Right cardiac atrium (tissue), 5 donors: ENCODE measurements at regions not wholly inside any gene's neighbourhood (a gene's known extent, or its start where the extent isn't known, plus 50 kb on each side); places are given as distances from the start of the nearest gene placed in this dataset.

ENCODE experiments used
- ATAC-seq, 2 donors: fragments of 200-7000 bp; cut with Tn5 transposase; one replicate each; pipeline versions ENCODE4 v1.8.0 to v1.9.1; 2020; ENCODE audit warnings: moderate library complexity in 2 of 2, mild to moderate bottlenecking in 1 of 2
- DNase-seq, 3 donors: peaks; one replicate each; pipeline ENCODE4 v3.0.0-alpha.2; 2020
- H3K27ac ChIP-seq: one replicate; pipeline ENCODE4 v1.5.1; 2013; ENCODE audit warnings: mild to moderate bottlenecking, low read length, control low read depth, moderate library complexity
- H3K27me3 ChIP-seq: one replicate; pipeline ENCODE4 v1.6.1; 2013; ENCODE audit not compliant: control insufficient read depth, insufficient read depth
- H3K4me1 ChIP-seq: one replicate; pipeline ENCODE4 v1.6.1; 2013; ENCODE audit warnings: low read length; ENCODE audit not compliant: control insufficient read depth, insufficient read depth
- H3K4me3 ChIP-seq: one replicate; pipeline ENCODE4 v1.5.1; 2013; ENCODE audit warnings: low read length, control low read depth
- H3K9me3 ChIP-seq: one replicate; pipeline ENCODE4 v1.6.1; 2013; ENCODE audit warnings: low read length; ENCODE audit not compliant: control insufficient read depth
- WGBS: extraction: QIAGEN DNeasy Blood & Tissue Kit; methylation state at CpG from one replicate; pipeline ENCODE4 v1.1.7; 2013; 5-methylcytosine and 5-hydroxymethylcytosine counted together
- intact Hi-C, 4 donors: fragments of 100-400 bp; cut with DNase I; formaldehyde crosslinking; loops; one replicate each; pipeline versions ENCODE4 v1.11.0 to v1.14.0; 2022 to 2023
- donor health status: healthy with polysubstance abuse.
- donor health status: DM: no; HTN: yes; CAD: no.
- donor health status: DM: no; HTN: no; CAD: no.
- donor health status: DM: no; HTN: yes; CAD: no; lungs with severe emphysema.
- donor health status: DM: yes; HTN: yes; CAD: no.

DNA sequence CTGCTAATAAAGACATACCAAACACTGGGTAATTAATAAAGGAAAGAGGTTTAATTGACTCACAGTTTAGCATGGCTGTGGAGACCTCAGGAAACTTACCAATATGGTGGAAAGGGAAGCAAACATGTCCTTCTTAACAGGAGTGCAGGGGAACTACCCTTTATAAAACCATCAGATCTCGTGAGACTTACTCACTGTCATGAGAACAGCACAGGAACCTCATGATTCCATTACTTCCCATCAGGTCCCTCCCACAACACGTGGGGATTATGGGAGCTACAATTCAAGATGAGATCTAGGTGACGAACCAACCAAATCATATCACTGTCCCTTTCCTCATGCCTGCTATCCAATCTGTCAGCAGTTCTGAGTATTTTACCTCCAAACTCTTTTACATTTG, 586.7 kb downstream of the TDRD15 start:
- intact Hi-C loops = no loop called here
- no peak for ATAC-seq
- WGBS = 50% methylated on average over 3 of the region's 3 CpGs
- Histone ChIP-seq H3K27ac (no peak overlapping the region), H3K9me3 (no peaks in the 10 kb centered on the region), H3K27me3 (no peaks in the 10 kb centered on the region), H3K4me1 (no peaks in the 10 kb centered on the region), H3K4me3 (no peak overlapping the region)
- DNase-seq = no peak

DNA sequence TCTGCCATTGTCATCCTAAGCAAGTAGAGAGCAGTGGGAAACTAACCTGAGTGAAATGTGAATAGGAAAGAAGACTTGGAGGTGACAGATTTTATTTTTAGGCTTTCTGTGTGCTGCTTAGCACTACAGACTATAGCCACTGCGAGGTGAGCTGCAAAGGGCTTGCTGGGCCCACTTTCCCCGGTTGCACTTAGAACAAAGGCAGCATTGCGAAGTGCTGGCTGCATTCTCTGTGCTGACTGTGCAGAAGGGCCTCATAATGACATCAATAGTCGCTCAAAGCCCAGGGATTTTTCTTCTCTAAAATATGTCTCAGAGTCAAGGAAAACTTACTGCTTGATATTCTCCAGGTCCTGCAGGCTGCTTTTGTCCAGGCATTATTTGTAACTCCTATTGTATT, 592.1 kb downstream of the TDRD15 start:
- ATAC-seq (peak; percentile 61 to 65), DNase-seq (peak; percentile 10 to 54 (median 31))
- no peak overlapping the region for H3K27ac ChIP-seq
- H3K4me3 ChIP-seq = no peak overlapping the region
- 34% methylated on average over 4 of the region's 4 CpGs for WGBS
- H3K9me3 ChIP-seq = no peaks in the 10 kb centered on the region
- no peaks in the 10 kb centered on the region for H3K4me1 ChIP-seq
- no peaks in the 10 kb centered on the region for H3K27me3 ChIP-seq
- intact Hi-C loops = no loop called here

DNA sequence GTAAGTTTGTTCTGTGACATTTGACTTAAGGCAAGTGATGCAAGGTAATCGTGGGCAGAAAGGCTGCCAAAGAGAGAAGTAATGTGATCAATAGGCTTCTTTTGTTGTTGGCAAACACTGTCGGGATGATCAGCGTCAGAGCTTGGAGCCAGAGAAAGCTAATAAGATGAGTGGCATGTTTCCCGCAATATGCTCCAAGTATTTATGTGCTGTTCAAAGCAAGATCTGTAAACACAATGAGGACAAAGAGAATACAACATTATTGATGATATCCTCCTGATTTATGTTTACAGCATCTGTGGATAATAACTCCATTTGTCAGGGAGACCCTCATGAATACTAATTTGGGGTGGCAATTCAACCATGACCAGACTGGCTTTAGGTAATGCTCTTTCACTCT, 603.3 kb downstream of the TDRD15 start:
- Histone ChIP-seq H3K4me3 (no peak overlapping the region), H3K27ac (no peak overlapping the region), H3K9me3 (no peaks in the 10 kb centered on the region), H3K4me1 (no peaks in the 10 kb centered on the region), H3K27me3 (no peaks in the 10 kb centered on the region)
- no peak for DNase-seq
- ATAC-seq = no peak
- 76% methylated on average over 4 of the region's 4 CpGs for WGBS
- intact Hi-C loops = no loop called here

DNA sequence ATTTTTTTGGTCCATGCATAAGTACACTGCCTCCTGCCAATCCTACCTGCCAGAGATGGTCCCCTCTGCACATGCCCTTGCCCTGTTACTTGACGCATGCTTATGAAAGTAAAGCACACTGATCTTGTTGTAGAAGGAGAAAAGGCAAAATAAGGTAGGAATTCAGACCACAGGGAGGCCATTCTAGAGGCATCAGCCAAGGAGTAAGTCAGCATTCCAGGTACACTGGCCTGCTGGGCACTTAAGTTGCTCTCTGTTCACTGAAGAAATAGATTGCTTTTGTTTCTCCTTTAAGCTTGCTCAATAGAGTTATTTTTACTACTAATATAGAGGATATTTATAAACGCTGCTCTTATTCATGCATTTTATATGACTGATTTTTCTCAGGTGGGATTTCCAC, 604.4 kb downstream of the TDRD15 start:
- no peak for ATAC-seq
- no peak overlapping the region for H3K27ac ChIP-seq
- no peak overlapping the region for H3K4me3 ChIP-seq
- no peaks in the 10 kb centered on the region for H3K27me3 ChIP-seq
- H3K4me1 ChIP-seq = no peaks in the 10 kb centered on the region
- DNase-seq = no peak
- 90% methylated on average over 2 of the region's 2 CpGs for WGBS
- H3K9me3 ChIP-seq = no peaks in the 10 kb centered on the region
- intact Hi-C loops = no loop called here

DNA sequence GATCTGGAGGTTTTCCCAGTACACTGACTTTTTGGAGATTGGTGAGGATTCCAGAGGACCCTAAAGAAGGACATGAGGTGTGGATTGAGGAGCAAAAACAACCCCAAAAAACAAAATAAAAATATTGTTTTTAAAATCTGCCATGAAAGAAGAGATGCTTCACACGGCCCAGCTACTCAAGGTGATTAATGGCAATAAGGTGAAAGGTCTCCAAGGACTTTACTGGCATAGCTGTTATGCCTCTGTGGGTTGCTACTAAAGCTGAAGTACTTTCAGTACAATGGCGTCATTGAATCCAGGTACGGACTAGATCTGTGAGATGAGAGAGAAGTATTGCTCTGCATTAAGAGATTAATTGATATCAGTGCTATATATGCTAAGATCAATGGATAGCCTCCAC, 606.4 kb downstream of the TDRD15 start:
- no peak overlapping the region for H3K27ac ChIP-seq
- 75% methylated on average over 3 of the region's 3 CpGs for WGBS
- no peak for DNase-seq
- no peak overlapping the region for H3K4me3 ChIP-seq
- H3K9me3 ChIP-seq = no peaks in the 10 kb centered on the region
- ATAC-seq = no peak
- intact Hi-C loops = no loop called here
- H3K4me1 ChIP-seq = no peaks in the 10 kb centered on the region
- H3K27me3 ChIP-seq = no peaks in the 10 kb centered on the region

DNA sequence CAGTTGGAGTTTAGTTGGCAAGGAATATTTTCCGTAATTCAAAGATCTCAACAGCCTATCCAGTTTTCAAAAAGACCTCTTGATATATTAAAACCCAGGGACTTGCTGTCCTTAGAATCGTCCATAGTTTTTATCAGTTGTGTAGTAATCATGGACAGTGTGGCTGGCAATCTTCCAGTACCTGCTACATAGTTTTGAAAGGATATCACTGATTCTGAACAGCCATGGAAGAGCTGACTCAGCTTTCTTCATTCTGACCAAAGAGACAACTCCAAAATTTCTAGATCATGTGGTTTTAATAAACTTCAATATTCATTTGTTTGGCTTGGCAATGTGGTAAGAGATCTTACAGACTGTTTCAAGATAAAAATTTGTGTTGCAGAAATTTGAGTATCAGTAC, 616.7 kb downstream of the TDRD15 start:
- no peaks in the 10 kb centered on the region for H3K4me1 ChIP-seq
- ATAC-seq = no peak
- DNase-seq = no peak
- H3K27me3 ChIP-seq = no peaks in the 10 kb centered on the region
- WGBS = 38% methylated on average over 2 of the region's 2 CpGs
- no peaks in the 10 kb centered on the region for H3K9me3 ChIP-seq
- no peak overlapping the region for H3K27ac ChIP-seq
- no peak overlapping the region for H3K4me3 ChIP-seq
- intact Hi-C loops = no loop called here

DNA sequence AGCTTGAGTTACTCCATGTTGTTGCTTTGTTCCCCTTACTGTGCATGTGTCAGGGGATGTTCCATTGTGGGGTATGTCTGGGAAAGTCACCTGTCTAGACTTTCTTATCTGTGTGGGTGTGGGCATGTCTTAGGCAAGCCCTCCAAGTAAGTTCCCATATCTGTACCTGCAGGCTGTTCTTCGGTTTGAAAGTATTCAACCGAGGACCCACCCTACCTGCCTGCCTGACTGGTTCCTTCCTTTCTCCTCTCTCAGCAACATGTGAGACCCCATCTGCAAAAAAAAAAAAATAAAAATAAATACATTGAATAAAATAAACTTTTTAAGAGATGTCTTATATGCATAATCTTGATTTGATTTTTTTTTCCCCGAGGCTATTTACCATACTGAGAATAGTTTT, 622.7 kb downstream of the TDRD15 start:
- Histone ChIP-seq H3K4me3 (no peak overlapping the region), H3K9me3 (no peaks in the 10 kb centered on the region), H3K4me1 (no peaks in the 10 kb centered on the region), H3K27me3 (no peaks in the 10 kb centered on the region), H3K27ac (no peak overlapping the region)
- DNase-seq (no peak), ATAC-seq (no peak)
- intact Hi-C loops = no loop called here
- WGBS = 90% methylated on average over 3 of the region's 3 CpGs

DNA sequence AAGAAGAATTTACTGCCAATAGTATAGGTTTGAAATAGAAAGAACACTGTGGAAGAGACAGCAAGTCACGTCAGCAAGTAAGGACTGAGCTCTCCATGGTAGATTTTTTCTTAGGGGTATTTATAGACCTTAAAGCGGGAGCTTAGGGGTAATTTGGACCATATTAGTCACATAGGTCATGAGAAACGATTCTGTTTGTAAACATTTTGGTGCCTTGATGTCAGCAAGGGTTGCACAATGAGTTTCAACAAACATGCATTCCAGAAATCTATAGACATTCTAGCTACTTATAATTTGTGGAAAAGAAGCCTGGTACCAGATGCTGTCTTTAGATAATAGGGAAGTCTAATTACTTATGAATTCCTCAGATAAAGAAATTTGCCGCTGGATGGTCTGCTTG, 624.7 kb downstream of the TDRD15 start:
- ATAC-seq = no peak
- no peak for DNase-seq
- Histone ChIP-seq H3K4me1 (no peaks in the 10 kb centered on the region), H3K27ac (no peak overlapping the region), H3K9me3 (no peaks in the 10 kb centered on the region), H3K4me3 (no peak overlapping the region), H3K27me3 (no peaks in the 10 kb centered on the region)
- intact Hi-C loops = no loop called here
- 60% methylated on average over 4 of the region's 4 CpGs for WGBS

DNA sequence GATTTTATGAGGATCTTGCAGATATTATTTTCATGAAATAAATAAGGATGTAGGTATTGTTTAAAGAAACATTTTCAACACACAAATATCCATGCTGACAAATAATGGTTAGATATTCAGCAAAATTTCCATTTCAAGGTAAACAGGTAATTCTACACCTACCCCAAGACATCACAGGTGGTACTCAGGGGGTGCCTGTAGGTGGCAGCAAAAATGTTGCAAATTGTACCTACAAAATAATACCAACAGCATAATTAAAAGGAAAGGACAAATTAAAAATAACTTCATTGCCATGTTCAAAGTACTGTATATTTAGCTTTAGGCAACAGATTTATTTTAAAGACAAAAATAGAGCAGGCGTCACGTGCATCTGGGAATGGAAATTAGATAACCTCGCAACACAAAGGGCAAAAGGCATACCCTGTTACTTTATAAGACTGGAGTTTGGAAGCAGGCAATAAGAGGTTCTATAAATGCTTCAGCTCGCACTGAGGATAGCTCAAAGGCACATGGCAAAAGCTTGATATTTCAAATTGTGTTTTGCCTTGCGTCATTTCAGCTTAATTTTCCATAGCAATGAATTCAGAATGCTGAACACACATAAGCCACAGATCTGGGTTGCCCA, 630.5 kb downstream of the TDRD15 start:
- Histone ChIP-seq H3K9me3 (no peaks in the 10 kb centered on the region), H3K27ac (no peak overlapping the region), H3K4me3 (no peak overlapping the region), H3K27me3 (no peaks in the 10 kb centered on the region), H3K4me1 (no peaks in the 10 kb centered on the region)
- intact Hi-C loops = no loop called here
- ATAC-seq (peak; percentile 45 to 54), DNase-seq (no peak)
- WGBS = 42% methylated on average over 5 of the region's 5 CpGs

DNA sequence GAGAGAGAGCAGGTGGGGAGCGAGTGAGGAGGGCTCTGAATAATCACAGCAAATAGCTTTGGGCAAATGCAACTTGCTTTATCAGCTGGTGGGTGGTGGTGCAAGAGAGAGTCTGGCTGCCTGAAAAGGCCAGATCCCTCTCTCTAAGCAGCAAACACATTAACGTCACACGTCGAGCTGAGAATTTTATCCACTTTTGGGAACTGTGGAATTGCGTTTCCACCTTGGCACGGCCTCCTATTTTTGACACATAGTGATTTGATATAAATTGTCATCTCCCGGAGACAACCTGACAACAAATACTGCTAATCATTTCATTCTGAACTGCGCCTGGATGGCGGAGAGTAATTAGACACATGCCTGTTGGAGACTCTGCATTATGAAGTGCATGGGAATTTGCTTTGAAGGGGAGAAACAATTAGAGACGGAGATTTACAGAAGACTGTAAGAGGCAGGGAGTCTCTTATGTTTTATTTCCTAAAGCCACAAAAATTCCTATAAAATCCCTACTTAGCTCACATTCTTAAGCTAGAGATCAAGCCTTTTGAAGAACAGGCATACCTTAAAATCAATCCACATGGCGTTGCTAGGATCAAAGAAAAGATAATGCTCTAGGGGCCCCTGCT, 634.1 kb downstream of the TDRD15 start:
- Histone ChIP-seq H3K27me3 (no peaks in the 10 kb centered on the region), H3K27ac (peak overlapping the region; percentile 52), H3K9me3 (no peaks in the 10 kb centered on the region), H3K4me3 (no peak overlapping the region), H3K4me1 (peaks cover 1% of the 10 kb centered on the region)
- 36% methylated on average over 11 of the region's 11 CpGs for WGBS
- DNase-seq = peak; percentile 44 to 59 (median 53)
- peak; percentile 95 to 96 for ATAC-seq
- intact Hi-C loops = no loop called here

DNA sequence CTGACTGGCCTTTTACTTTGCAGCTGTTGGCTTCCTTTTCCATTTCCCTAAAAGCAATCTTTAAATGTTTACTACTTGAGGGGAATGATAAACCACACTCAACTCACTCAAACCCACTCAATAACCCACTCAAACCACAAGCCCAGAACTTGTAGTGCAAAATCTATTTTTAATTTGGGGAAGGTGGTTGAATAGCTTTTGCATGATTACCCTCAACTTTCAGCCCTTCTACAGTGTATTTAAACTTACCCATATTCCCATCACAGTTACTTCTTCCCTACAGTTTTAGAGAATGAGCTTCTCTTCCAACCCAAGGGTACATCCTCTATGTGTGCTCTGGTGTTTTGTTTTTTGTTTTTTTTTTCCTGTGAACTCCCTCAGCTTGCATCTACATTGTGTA, 636.1 kb downstream of the TDRD15 start:
- H3K4me3 ChIP-seq = no peak overlapping the region
- H3K9me3 ChIP-seq = no peaks in the 10 kb centered on the region
- intact Hi-C loops = no loop called here
- peaks cover 1% of the 10 kb centered on the region for H3K4me1 ChIP-seq
- ATAC-seq (no peak), DNase-seq (no peak)
- no peaks in the 10 kb centered on the region for H3K27me3 ChIP-seq
- H3K27ac ChIP-seq = no peak overlapping the region

DNA sequence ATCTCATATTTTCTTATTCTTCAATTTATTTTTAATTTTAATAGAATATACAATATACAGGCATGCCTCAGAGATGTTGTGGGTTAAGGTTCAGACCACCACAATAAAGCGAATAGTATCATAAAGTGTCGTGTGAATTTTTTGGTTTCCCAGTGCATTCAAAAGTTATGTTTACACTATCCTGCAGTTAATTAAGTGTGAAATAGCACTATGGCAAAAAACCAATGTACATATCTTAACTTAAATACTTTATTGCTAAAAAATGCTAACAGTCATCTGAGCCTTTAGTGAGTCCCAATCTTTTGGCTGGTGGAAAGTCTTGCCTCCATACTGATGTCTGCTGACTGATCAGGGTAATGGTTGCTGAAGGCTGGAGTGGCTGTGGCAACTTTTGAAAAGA, 637.6 kb downstream of the TDRD15 start:
- no peaks in the 10 kb centered on the region for H3K27me3 ChIP-seq
- WGBS = 77% methylated on average over 2 of the region's 2 CpGs
- intact Hi-C loops = no loop called here
- no peak overlapping the region for H3K27ac ChIP-seq
- no peaks in the 10 kb centered on the region for H3K9me3 ChIP-seq
- H3K4me1 ChIP-seq = peaks cover 1% of the 10 kb centered on the region
- no peak overlapping the region for H3K4me3 ChIP-seq
- no peak for ATAC-seq
- DNase-seq = no peak
